Cardiac muscle cell (in vitro differentiated cells and primary cell): ENCODE measurements at regions not wholly inside any gene's neighbourhood (a gene's known extent, or its start where the extent isn't known, plus 50 kb on each side); places are given as distances from the start of the nearest gene placed in this dataset.
A peak's percentile ranks its signal among the peaks of the same experiment; 100 is the strongest.

Experiments used
- DNase-seq, 2 donors: peaks; one replicate each; pipeline versions ENCODE4 v3.0.0 to v3.0.0-alpha.2; 2010 to 2017; ENCODE audit warnings: low read depth in 1 of 2, low spot score in 1 of 2
- H3K27ac ChIP-seq: fragments of 200-600 bp; sonication (generic); 2 replicates; pipeline ENCODE4 v1.5.1; 2016
- H3K27me3 ChIP-seq: fragments of 200-600 bp; sonication (generic); 2 replicates; pipeline ENCODE4 v1.6.0; 2016; ENCODE audit warnings: control low read depth
- H3K36me3 ChIP-seq: fragments of 200-600 bp; sonication (generic); 2 replicates; pipeline ENCODE4 v1.5.1; 2016; ENCODE audit warnings: control low read depth
- H3K4me1 ChIP-seq: fragments of 200-600 bp; sonication (generic); 2 replicates; pipeline ENCODE4 v1.8.1; 2017; ENCODE audit warnings: low read depth, mild to moderate bottlenecking, mixed run types
- H3K4me3 ChIP-seq: fragments of 200-600 bp; sonication (generic); 2 replicates; pipeline ENCODE4 v1.5.1; 2016; ENCODE audit warnings: mild to moderate bottlenecking
- H3K9me3 ChIP-seq: fragments of 200-600 bp; sonication (generic); 2 replicates; pipeline ENCODE4 v1.5.1; 2017; ENCODE audit warnings: low read depth, mild to moderate bottlenecking, control low read depth
- CTCF ChIP-seq: IDR thresholded peaks from 2 replicates; pipeline ENCODE4 v1.5.1; 2012; ENCODE audit warnings: low read depth, mild to moderate bottlenecking, low read length

- H3K36me3 ChIP-seq, result no peaks in the 10 kb centered on the region
- H3K27ac ChIP-seq, result no peak overlapping the region
- DNase-seq, result peak; percentile 3 to 44
- TF ChIP-seq CTCF, result peak; percentile 45
- no peaks in the 10 kb centered on the region for H3K27me3 ChIP-seq
- H3K4me1 ChIP-seq, result no peaks in the 10 kb centered on the region
- H3K4me3 ChIP-seq, result no peak overlapping the region
- no peaks in the 10 kb centered on the region for H3K9me3 ChIP-seq
Observed at GRCh38 chr3:102529452-102529851, 94.6 kb downstream of the ZPLD1 start.

- Histone ChIP-seq H3K4me1 (no peaks in the 10 kb centered on the region), H3K27me3 (no peaks in the 10 kb centered on the region), H3K27ac (no peak overlapping the region), H3K9me3 (no peaks in the 10 kb centered on the region), H3K4me3 (no peak overlapping the region), H3K36me3 (no peaks in the 10 kb centered on the region)
- peak in 1 of 2 donors; percentile 39 for DNase-seq
- TF ChIP-seq CTCF, result no peak
Observed at GRCh38 chr3:102530415-102531181, 95.8 kb downstream of the ZPLD1 start.

GRCh38 chr3:102531686-102532085 is 96.9 kb downstream of the ZPLD1 start:
- Histone ChIP-seq H3K4me3 (no peak overlapping the region), H3K36me3 (no peaks in the 10 kb centered on the region), H3K9me3 (no peaks in the 10 kb centered on the region), H3K27ac (no peak overlapping the region), H3K4me1 (no peaks in the 10 kb centered on the region), H3K27me3 (no peaks in the 10 kb centered on the region)
- TF ChIP-seq CTCF, result no peak
- DNase-seq, result no peak

- Histone ChIP-seq H3K27ac (no peak overlapping the region), H3K4me1 (no peaks in the 10 kb centered on the region), H3K36me3 (no peaks in the 10 kb centered on the region), H3K4me3 (no peak overlapping the region), H3K27me3 (no peaks in the 10 kb centered on the region), H3K9me3 (no peaks in the 10 kb centered on the region)
- peak in 1 of 2 donors; percentile 80 for DNase-seq
- no peak for TF ChIP-seq CTCF
Observed at GRCh38 chr3:102532901-102533300, 98.1 kb downstream of the ZPLD1 start.

- no peak for TF ChIP-seq CTCF
- Histone ChIP-seq H3K4me1 (no peaks in the 10 kb centered on the region), H3K36me3 (no peaks in the 10 kb centered on the region), H3K4me3 (no peak overlapping the region), H3K27ac (no peak overlapping the region), H3K27me3 (no peaks in the 10 kb centered on the region), H3K9me3 (no peaks in the 10 kb centered on the region)
- no peak for DNase-seq
Observed at GRCh38 chr3:102533784-102534183, 99.0 kb downstream of the ZPLD1 start.
